ENCODE measurements at regions not wholly inside any gene's neighbourhood (a gene's known extent, or its start where the extent isn't known, plus 50 kb on each side); places are given as distances from the start of the nearest gene placed in this dataset.

DNA sequence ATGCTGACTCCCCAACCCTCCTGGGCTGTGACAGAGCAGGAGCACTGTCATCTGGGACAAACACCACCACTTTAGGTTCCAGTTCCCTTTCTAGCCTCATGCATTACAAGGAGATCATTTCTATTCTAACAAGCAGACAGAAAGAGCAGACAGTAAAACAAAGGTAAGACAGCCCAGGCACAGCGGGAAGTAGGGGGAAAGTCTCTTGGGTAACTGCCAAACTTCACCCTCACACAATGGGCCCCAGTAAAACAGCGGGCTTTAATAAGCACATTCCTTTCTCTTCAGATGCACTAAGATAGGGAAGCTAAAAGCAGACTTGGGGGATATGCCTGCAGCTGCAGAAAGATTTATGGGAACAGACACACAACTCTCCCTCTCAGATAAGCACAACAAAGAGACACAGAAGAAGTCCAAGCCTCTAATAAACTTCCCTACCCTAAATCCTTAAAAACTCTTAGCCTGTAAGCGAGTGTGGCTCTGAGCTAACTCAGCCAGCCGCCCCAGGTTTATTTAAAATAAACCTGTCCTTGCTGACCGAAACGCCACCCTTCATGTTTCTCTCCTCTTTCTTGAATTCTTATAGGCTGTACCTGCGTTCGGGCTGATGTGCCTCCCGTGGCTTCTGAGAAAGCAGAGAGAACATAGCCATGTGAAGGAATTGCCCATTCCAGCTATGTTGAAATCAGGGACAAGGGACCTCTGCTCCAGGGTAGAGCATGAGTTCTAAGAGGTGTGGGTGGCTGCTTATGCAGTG is 726.8 kb upstream of the DDX18 start:
- TF ChIP-seq RAD21 (IDR thresholded peaks at IDR 0.05) = no peak
- TF ChIP-seq, protein P1, sequence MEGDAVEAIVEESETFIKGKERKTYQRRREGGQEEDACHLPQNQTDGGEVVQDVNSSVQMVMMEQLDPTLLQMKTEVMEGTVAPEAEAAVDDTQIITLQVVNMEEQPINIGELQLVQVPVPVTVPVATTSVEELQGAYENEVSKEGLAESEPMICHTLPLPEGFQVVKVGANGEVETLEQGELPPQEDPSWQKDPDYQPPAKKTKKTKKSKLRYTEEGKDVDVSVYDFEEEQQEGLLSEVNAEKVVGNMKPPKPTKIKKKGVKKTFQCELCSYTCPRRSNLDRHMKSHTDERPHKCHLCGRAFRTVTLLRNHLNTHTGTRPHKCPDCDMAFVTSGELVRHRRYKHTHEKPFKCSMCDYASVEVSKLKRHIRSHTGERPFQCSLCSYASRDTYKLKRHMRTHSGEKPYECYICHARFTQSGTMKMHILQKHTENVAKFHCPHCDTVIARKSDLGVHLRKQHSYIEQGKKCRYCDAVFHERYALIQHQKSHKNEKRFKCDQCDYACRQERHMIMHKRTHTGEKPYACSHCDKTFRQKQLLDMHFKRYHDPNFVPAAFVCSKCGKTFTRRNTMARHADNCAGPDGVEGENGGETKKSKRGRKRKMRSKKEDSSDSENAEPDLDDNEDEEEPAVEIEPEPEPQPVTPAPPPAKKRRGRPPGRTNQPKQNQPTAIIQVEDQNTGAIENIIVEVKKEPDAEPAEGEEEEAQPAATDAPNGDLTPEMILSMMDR (IDR thresholded peaks at IDR 0.05; ENCODE audit: low read depth, low read length, missing input control) = no peak
- TF ChIP-seq SP1 (IDR thresholded peaks at IDR 0.05) = no peak
- TF ChIP-seq, protein P2, sequence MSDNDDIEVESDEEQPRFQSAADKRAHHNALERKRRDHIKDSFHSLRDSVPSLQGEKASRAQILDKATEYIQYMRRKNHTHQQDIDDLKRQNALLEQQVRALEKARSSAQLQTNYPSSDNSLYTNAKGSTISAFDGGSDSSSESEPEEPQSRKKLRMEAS (IDR thresholded peaks at IDR 0.05) = no peak
- no peak for TF ChIP-seq HNF4A (conservative IDR thresholded peaks at IDR 0.05)
- TF ChIP-seq FOXA2 (IDR thresholded peaks at IDR 0.05) = no peak
- no peak for TF ChIP-seq TAF1 (conservative IDR thresholded peaks at IDR 0.05)
- TF ChIP-seq, protein P3, sequence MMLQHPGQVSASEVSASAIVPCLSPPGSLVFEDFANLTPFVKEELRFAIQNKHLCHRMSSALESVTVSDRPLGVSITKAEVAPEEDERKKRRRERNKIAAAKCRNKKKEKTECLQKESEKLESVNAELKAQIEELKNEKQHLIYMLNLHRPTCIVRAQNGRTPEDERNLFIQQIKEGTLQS (IDR thresholded peaks at IDR 0.05) = no peak
- TF ChIP-seq, protein P4, sequence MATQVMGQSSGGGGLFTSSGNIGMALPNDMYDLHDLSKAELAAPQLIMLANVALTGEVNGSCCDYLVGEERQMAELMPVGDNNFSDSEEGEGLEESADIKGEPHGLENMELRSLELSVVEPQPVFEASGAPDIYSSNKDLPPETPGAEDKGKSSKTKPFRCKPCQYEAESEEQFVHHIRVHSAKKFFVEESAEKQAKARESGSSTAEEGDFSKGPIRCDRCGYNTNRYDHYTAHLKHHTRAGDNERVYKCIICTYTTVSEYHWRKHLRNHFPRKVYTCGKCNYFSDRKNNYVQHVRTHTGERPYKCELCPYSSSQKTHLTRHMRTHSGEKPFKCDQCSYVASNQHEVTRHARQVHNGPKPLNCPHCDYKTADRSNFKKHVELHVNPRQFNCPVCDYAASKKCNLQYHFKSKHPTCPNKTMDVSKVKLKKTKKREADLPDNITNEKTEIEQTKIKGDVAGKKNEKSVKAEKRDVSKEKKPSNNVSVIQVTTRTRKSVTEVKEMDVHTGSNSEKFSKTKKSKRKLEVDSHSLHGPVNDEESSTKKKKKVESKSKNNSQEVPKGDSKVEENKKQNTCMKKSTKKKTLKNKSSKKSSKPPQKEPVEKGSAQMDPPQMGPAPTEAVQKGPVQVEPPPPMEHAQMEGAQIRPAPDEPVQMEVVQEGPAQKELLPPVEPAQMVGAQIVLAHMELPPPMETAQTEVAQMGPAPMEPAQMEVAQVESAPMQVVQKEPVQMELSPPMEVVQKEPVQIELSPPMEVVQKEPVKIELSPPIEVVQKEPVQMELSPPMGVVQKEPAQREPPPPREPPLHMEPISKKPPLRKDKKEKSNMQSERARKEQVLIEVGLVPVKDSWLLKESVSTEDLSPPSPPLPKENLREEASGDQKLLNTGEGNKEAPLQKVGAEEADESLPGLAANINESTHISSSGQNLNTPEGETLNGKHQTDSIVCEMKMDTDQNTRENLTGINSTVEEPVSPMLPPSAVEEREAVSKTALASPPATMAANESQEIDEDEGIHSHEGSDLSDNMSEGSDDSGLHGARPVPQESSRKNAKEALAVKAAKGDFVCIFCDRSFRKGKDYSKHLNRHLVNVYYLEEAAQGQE (IDR thresholded peaks at IDR 0.05) = no peak
- TF ChIP-seq, protein P5, sequence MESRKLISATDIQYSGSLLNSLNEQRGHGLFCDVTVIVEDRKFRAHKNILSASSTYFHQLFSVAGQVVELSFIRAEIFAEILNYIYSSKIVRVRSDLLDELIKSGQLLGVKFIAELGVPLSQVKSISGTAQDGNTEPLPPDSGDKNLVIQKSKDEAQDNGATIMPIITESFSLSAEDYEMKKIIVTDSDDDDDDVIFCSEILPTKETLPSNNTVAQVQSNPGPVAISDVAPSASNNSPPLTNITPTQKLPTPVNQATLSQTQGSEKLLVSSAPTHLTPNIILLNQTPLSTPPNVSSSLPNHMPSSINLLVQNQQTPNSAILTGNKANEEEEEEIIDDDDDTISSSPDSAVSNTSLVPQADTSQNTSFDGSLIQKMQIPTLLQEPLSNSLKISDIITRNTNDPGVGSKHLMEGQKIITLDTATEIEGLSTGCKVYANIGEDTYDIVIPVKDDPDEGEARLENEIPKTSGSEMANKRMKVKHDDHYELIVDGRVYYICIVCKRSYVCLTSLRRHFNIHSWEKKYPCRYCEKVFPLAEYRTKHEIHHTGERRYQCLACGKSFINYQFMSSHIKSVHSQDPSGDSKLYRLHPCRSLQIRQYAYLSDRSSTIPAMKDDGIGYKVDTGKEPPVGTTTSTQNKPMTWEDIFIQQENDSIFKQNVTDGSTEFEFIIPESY (IDR thresholded peaks at IDR 0.05) = no peak
- no peak for TF ChIP-seq YY1 (IDR thresholded peaks at IDR 0.05)
- no peak for TF ChIP-seq FOXA1 (IDR thresholded peaks at IDR 0.05)
- no peak for TF ChIP-seq GABPA (IDR thresholded peaks at IDR 0.05 in 1 of 2, conservative IDR thresholded peaks at IDR 0.05 in 1 of 2)

All from liver (tissue), 3 donors.